K562 (cell line): ENCODE measurements at regions not wholly inside any gene's neighbourhood (a gene's known extent, or its start where the extent isn't known, plus 50 kb on each side); places are given as distances from the start of the nearest gene placed in this dataset.

ENCODE experiments used
- ATAC-seq: fragments of 200-7000 bp; cut with Tn5 transposase; 3 replicates; pipeline ENCODE4 v1.9.1; 2020; ENCODE audit warnings: moderate library complexity
- BruUV-seq: library from RNA; stranded (reverse); fragments of 400-500 nt; replicated peaks from 2 replicates; lab custom pipeline; 2021; lab: Mats Ljungman, UMichigan
- CTCF ChIA-PET: fragments of 300-600 bp; formaldehyde crosslinking; extraction: SDS; loops from one replicate; lab custom pipeline; 2021; ENCODE audit warnings: low intra/inter-chr PET ratio; lab: Yijun Ruan, JAX
- POLR2A ChIA-PET: fragments of 300-600, 350-650 bp; sonication (Branson Sonifier 250); formaldehyde crosslinking; extraction: SDS; loops from one replicate; lab custom pipeline; 2021; ENCODE audit warnings: antibody characterized with exemption, inconsistent platforms; lab: Yijun Ruan, JAX
- DNase-seq, 4 experiments: peaks; one replicate each; pipeline versions ENCODE4 v3.0.0 to v3.0.0-alpha.2; 2011 to 2018; ENCODE audit warnings: low spot score in 3 of 4, mixed read lengths in 3 of 4; ENCODE audit errors: extremely low read depth in 1 of 4
- FAIRE-seq: peaks from 2 replicates; lab custom pipeline; 2011; peaks lifted over from hg19 to GRCh38; lab: Jason Lieb, UNC
- H2AFZ ChIP-seq: 2 replicates; pipeline ENCODE4 v1.6.0; 2011; ENCODE audit warnings: low read depth, low read length, control low read depth, inconsistent platforms
- H3K27ac ChIP-seq: fragments of 200-600 bp; 3 replicates; pipeline ENCODE4 v1.8.0; 2011; ENCODE audit warnings: low read depth, mild to moderate bottlenecking, control low read depth, inconsistent platforms, low read length, moderate library complexity, mixed read lengths; ENCODE audit errors: extremely low read depth
- H3K27me3 ChIP-seq, 2 experiments: fragments of 300-600 bp in 1 of 2; 2 replicates in 1 of 2; 3 replicates in 1 of 2; pipeline versions ENCODE4 v1.6.0 to v1.8.0; 2011; ENCODE audit warnings: inconsistent platforms in 2 of 2, low read length in 2 of 2, mild to moderate bottlenecking in 1 of 2, mixed read lengths in 1 of 2, moderate library complexity in 1 of 2; ENCODE audit not compliant: control insufficient read depth in 2 of 2, insufficient read depth in 2 of 2
- H3K36me3 ChIP-seq: fragments of 300-600 bp; 3 replicates; pipeline ENCODE4 v1.8.0; 2011; ENCODE audit warnings: mild to moderate bottlenecking, low read length, inconsistent platforms; ENCODE audit not compliant: control insufficient read depth, insufficient read depth
- H3K4me1 ChIP-seq, 2 experiments: fragments of 200-600 bp in 1 of 2; replicated peaks in 1 of 2; 2 replicates in 1 of 2; 3 replicates in 1 of 2; pipeline versions ENCODE4 v1.5.1 to v1.8.0; 2011; ENCODE audit warnings: inconsistent platforms in 2 of 2, low read length in 2 of 2, mild to moderate bottlenecking in 1 of 2, mixed read lengths in 1 of 2, moderate library complexity in 1 of 2; ENCODE audit not compliant: control insufficient read depth in 2 of 2, insufficient read depth in 2 of 2
- H3K4me2 ChIP-seq: 2 replicates; pipeline ENCODE4 v1.6.1; 2011; ENCODE audit warnings: low read length, control low read depth, inconsistent platforms, mixed read lengths; ENCODE audit not compliant: insufficient read depth
- H3K4me3 ChIP-seq: fragments of 200-600 bp; sonication (generic), shearing (Covaris generic); 2 replicates; pipeline ENCODE4 v1.5.1; 2016; ENCODE audit warnings: control low read depth, inconsistent platforms
- H3K79me2 ChIP-seq: fragments of 200-600 bp; 3 replicates; pipeline ENCODE4 v1.8.0; 2011; ENCODE audit warnings: low read length, inconsistent platforms; ENCODE audit not compliant: control insufficient read depth, insufficient read depth
- H3K9ac ChIP-seq, 2 experiments: 2 replicates each; pipeline versions ENCODE4 v1.6.0 to v1.6.1; 2011; ENCODE audit warnings: low read depth in 2 of 2, low read length in 2 of 2, control low read depth in 1 of 2, inconsistent platforms in 1 of 2, mild to moderate bottlenecking in 1 of 2, mixed read lengths in 1 of 2; ENCODE audit not compliant: insufficient read depth in 1 of 2
- H3K9me1 ChIP-seq: one replicate; pipeline ENCODE4 v1.6.0; 2011; ENCODE audit warnings: inconsistent platforms, mild to moderate bottlenecking, low read length, moderate library complexity; ENCODE audit not compliant: control insufficient read depth, insufficient read depth
- H3K9me3 ChIP-seq: replicated peaks from 2 replicates; pipeline ENCODE4 v1.5.1; 2011; ENCODE audit warnings: low read depth, low read length, inconsistent platforms; ENCODE audit not compliant: control insufficient read depth, insufficient read depth
- H4K20me1 ChIP-seq: replicated peaks from 2 replicates; pipeline ENCODE4 v1.6.1; 2011; ENCODE audit warnings: low read length, inconsistent platforms, mixed read lengths; ENCODE audit not compliant: control insufficient read depth, insufficient read depth
- HMG20B ChIP-seq: fragments of 250-450 bp; sonication (Bioruptor Pico); IDR thresholded peaks from 2 replicates; pipeline ENCODE4 v1.5.0; 2021; ENCODE audit warnings: mild to moderate bottlenecking
- HNRNPH1 ChIP-seq: fragments of 200-400 bp; formaldehyde crosslinking; optimal IDR thresholded peaks from 2 replicates; pipeline ENCODE3; 2017; ENCODE audit warnings: low read depth, mild to moderate bottlenecking, low read length, moderate library complexity
- IRF1 ChIP-seq: sonication (generic); formaldehyde crosslinking; IDR thresholded peaks from 2 replicates; pipeline ENCODE4 v1.8.0; 2022; ENCODE audit warnings: missing genetic modification reagents, mild to moderate bottlenecking, borderline replicate concordance
- KAT7 ChIP-seq: sonication (generic); formaldehyde crosslinking; IDR thresholded peaks from 2 replicates; pipeline ENCODE4 v1.8.0; 2022; ENCODE audit warnings: missing genetic modification reagents, mild to moderate bottlenecking, borderline replicate concordance
- KAT8 ChIP-seq: fragments of 450-650 bp; IDR thresholded peaks from 2 replicates; pipeline ENCODE4 v1.6.1; 2016; ENCODE audit warnings: low read depth, mild to moderate bottlenecking
- KHSRP ChIP-seq: fragments of 450-650 bp; IDR thresholded peaks from 2 replicates; pipeline ENCODE4 v1.6.1; 2017
- MLLT1 ChIP-seq, 2 experiments: fragments of 450-650 bp; IDR thresholded peaks; 2 replicates each; pipeline ENCODE4 v1.6.1; 2016
- NCOA6 ChIP-seq: fragments of 450-650 bp; IDR thresholded peaks from 2 replicates; pipeline ENCODE4 v1.6.1; 2017; ENCODE audit warnings: mild to moderate bottlenecking
- RBM25 ChIP-seq: fragments of 200-400 bp; formaldehyde crosslinking; IDR thresholded peaks from 2 replicates; pipeline ENCODE4 v1.6.1; 2018; ENCODE audit warnings: low read length, low read depth, moderate library complexity; ENCODE audit not compliant: severe bottlenecking
- RFX1 ChIP-seq: fragments of 450-650 bp; IDR thresholded peaks from 2 replicates; pipeline ENCODE4 v1.6.1; 2016; ENCODE audit warnings: mild to moderate bottlenecking, moderate library complexity
- SPI1 ChIP-seq: IDR thresholded peaks from 2 replicates; pipeline ENCODE4 v1.6.1; 2011; ENCODE audit warnings: low read depth, low read length, control low read depth, borderline replicate concordance
- YY1 ChIP-seq, 3 experiments: IDR thresholded peaks; 2 replicates each; pipeline ENCODE4 v1.6.1; 2011; ENCODE audit warnings: low read length in 2 of 3, mild to moderate bottlenecking in 2 of 3, moderate library complexity in 2 of 3, borderline replicate concordance in 1 of 3, control low read depth in 1 of 3, low read depth in 1 of 3; ENCODE audit not compliant: insufficient read depth in 3 of 3, insufficient replicate concordance in 2 of 3, control insufficient read depth in 1 of 3, insufficient read length in 1 of 3; ENCODE audit errors: extremely low read depth in 1 of 3
- ZC3H11A ChIP-seq: IDR thresholded peaks from 2 replicates; pipeline ENCODE4 v1.6.1; 2012; ENCODE audit warnings: low read depth, low read length, improper control_type of control experiment
- ZNF511 ChIP-seq: sonication (generic); formaldehyde crosslinking; IDR thresholded peaks from 2 replicates; pipeline ENCODE4 v1.8.0; 2022; ENCODE audit warnings: mild to moderate bottlenecking, missing genetic modification reagents
- WGBS: fragments of 100-300 bp; shearing (Covaris generic); methylation state at CpG from one replicate; pipeline ENCODE4 v1.1.6; 2016; ENCODE audit warnings: low coverage, mixed read lengths; ENCODE audit not compliant: insufficient coverage; ENCODE audit errors: missing lambda C conversion rate; 5-methylcytosine and 5-hydroxymethylcytosine counted together
- in situ Hi-C: fragments of 300-500 bp; cut with MboI; formaldehyde crosslinking; loops from 4 replicates; pipeline ENCODE4 v1.15.0; 2018; ENCODE audit warnings: inconsistent platforms, mixed read lengths
- intact Hi-C: fragments of 100-400 bp; cut with micrococcal nuclease; formaldehyde crosslinking; loops from 2 replicates; pipeline ENCODE4 v1.14.2; 2022
- TF ChIP-seq, protein P1 (sequence below): fragments of 250-450 bp; sonication (Bioruptor Pico); IDR thresholded peaks from 2 replicates; pipeline ENCODE4 v1.8.0; 2022; ENCODE audit warnings: inconsistent platforms
- TF ChIP-seq, protein P2 (sequence below): fragments of 150-350 bp; IDR thresholded peaks from 2 replicates; pipeline ENCODE4 v1.6.1; 2014; ENCODE audit warnings: low read depth, mild to moderate bottlenecking, low read length, borderline replicate concordance

DNA sequence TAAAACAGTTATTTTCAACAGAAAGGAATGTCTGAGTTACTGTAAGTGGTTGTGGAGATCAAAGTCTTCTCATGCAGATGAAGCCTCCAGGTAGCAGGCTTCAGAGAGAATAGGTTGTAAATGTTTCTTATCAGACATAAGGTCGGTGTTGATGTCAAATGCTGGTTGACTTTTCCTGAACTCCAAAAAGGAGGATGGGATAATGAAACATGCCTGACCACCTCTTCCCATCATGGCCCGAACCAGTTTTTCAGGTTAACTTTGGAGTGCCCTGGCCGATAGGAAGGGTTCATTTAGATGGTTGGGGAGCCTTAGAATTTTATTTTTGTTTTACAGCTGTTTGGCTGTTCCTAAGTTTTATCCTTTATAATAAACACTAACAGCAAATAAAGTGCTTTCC is 478.4 kb downstream of the ACTL7B start:
- in situ Hi-C loops = no loop called here
- no peak overlapping the region for H3K9ac ChIP-seq
- no peaks in the 10 kb centered on the region for H3K9me3 ChIP-seq
- no peaks in the 10 kb centered on the region for H3K9me1 ChIP-seq
- FAIRE-seq (no peak), DNase-seq (no peak), ATAC-seq (no peak)
- H3K4me1 ChIP-seq = no peaks in the 10 kb centered on the region
- no peaks in the 10 kb centered on the region for H3K27me3 ChIP-seq
- no peak overlapping the region for H3K27ac ChIP-seq
- ChIA-PET CTCF (no interaction called here), POLR2A (no interaction called here)
- intact Hi-C loops = no loop called here
- no peaks in the 10 kb centered on the region for H3K79me2 ChIP-seq
- H4K20me1 ChIP-seq = no peaks in the 10 kb centered on the region
- no peak overlapping the region for H3K4me2 ChIP-seq
- no peaks in the 10 kb centered on the region for H3K36me3 ChIP-seq
- no peak overlapping the region for H2AFZ ChIP-seq
- H3K4me3 ChIP-seq = no peak overlapping the region
- no TSS peak for BruUV-seq
- WGBS = 0% methylated on average over 3 of the region's 3 CpGs
- TF ChIP-seq, protein P1, sequence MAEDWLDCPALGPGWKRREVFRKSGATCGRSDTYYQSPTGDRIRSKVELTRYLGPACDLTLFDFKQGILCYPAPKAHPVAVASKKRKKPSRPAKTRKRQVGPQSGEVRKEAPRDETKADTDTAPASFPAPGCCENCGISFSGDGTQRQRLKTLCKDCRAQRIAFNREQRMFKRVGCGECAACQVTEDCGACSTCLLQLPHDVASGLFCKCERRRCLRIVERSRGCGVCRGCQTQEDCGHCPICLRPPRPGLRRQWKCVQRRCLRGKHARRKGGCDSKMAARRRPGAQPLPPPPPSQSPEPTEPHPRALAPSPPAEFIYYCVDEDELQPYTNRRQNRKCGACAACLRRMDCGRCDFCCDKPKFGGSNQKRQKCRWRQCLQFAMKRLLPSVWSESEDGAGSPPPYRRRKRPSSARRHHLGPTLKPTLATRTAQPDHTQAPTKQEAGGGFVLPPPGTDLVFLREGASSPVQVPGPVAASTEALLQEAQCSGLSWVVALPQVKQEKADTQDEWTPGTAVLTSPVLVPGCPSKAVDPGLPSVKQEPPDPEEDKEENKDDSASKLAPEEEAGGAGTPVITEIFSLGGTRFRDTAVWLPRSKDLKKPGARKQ = no peak
- TF ChIP-seq RFX1 (no peak), NCOA6 (no peak), ZC3H11A (no peak), KAT7 (CRISPR knock-in tag) (no peak), IRF1 (CRISPR knock-in tag) (no peak), KHSRP (no peak), SPI1 (no peak), HMG20B (no peak), YY1 (IDR thresholded peaks at IDR 0.05; ENCODE audit: borderline replicate concordance in 1 of 3, control insufficient read depth in 1 of 3, extremely low read depth in 1 of 3, insufficient read depth in 3 of 3, insufficient read length in 1 of 3, insufficient replicate concordance in 2 of 3, low read depth in 1 of 3, low read length in 2 of 3) (no peak), MLLT1 (IDR thresholded peaks at IDR 0.05) (no peak), HNRNPH1 (no peak), RBM25 (no peak), ZNF511 (no peak), KAT8 (no peak)
- TF ChIP-seq, protein P2, sequence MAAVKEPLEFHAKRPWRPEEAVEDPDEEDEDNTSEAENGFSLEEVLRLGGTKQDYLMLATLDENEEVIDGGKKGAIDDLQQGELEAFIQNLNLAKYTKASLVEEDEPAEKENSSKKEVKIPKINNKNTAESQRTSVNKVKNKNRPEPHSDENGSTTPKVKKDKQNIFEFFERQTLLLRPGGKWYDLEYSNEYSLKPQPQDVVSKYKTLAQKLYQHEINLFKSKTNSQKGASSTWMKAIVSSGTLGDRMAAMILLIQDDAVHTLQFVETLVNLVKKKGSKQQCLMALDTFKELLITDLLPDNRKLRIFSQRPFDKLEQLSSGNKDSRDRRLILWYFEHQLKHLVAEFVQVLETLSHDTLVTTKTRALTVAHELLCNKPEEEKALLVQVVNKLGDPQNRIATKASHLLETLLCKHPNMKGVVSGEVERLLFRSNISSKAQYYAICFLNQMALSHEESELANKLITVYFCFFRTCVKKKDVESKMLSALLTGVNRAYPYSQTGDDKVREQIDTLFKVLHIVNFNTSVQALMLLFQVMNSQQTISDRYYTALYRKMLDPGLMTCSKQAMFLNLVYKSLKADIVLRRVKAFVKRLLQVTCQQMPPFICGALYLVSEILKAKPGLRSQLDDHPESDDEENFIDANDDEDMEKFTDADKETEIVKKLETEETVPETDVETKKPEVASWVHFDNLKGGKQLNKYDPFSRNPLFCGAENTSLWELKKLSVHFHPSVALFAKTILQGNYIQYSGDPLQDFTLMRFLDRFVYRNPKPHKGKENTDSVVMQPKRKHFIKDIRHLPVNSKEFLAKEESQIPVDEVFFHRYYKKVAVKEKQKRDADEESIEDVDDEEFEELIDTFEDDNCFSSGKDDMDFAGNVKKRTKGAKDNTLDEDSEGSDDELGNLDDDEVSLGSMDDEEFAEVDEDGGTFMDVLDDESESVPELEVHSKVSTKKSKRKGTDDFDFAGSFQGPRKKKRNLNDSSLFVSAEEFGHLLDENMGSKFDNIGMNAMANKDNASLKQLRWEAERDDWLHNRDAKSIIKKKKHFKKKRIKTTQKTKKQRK = no peak
